ENCODE measurements at regions not wholly inside any gene's neighbourhood (a gene's known extent, or its start where the extent isn't known, plus 50 kb on each side); places are given as distances from the start of the nearest gene placed in this dataset.

- H3K36me3 ChIP-seq (ENCODE audit: control insufficient read depth, insufficient read depth, low read length), result no peaks in the 10 kb centered on the region
- no peak for TF ChIP-seq CTCF (IDR thresholded peaks at IDR 0.05; ENCODE audit: insufficient read depth, low read length, poor library complexity, severe bottlenecking)
- no peak for DNase-seq (ENCODE audit: extremely low read depth, insufficient read length)
- H3K27me3 ChIP-seq (replicated peaks; ENCODE audit: control insufficient read depth, insufficient read depth, low read length), result no peaks in the 10 kb centered on the region
- H3K4me3 ChIP-seq (replicated peaks; ENCODE audit: low read depth, low read length), result no peak overlapping the region
Observed at GRCh38 chr13:106362707-106363106, 172.8 kb downstream of the EFNB2 start.

- TF ChIP-seq CTCF (IDR thresholded peaks at IDR 0.05; ENCODE audit: insufficient read depth, low read length, poor library complexity, severe bottlenecking), result no peak
- no peaks in the 10 kb centered on the region for H3K36me3 ChIP-seq (ENCODE audit: control insufficient read depth, insufficient read depth, low read length)
- no peaks in the 10 kb centered on the region for H3K27me3 ChIP-seq (replicated peaks; ENCODE audit: control insufficient read depth, insufficient read depth, low read length)
- no peak for DNase-seq (ENCODE audit: extremely low read depth, insufficient read length)
- H3K4me3 ChIP-seq (replicated peaks; ENCODE audit: low read depth, low read length), result no peak overlapping the region
Observed at GRCh38 chr13:106361621-106362020, 173.8 kb downstream of the EFNB2 start.

GRCh38 chr13:106357198-106357597 lies 178.3 kb downstream of the EFNB2 start:
- DNase-seq (ENCODE audit: extremely low read depth, insufficient read length), result no peak
- no peak overlapping the region for H3K4me3 ChIP-seq (replicated peaks; ENCODE audit: low read depth, low read length)
- H3K27me3 ChIP-seq (replicated peaks; ENCODE audit: control insufficient read depth, insufficient read depth, low read length), result no peaks in the 10 kb centered on the region
- no peak for TF ChIP-seq CTCF (IDR thresholded peaks at IDR 0.05; ENCODE audit: insufficient read depth, low read length, poor library complexity, severe bottlenecking)
- H3K36me3 ChIP-seq (ENCODE audit: control insufficient read depth, insufficient read depth, low read length), result no peaks in the 10 kb centered on the region

- Histone ChIP-seq H3K36me3 (ENCODE audit: control insufficient read depth, insufficient read depth, low read length) (no peaks in the 10 kb centered on the region), H3K27me3 (replicated peaks; ENCODE audit: control insufficient read depth, insufficient read depth, low read length) (no peaks in the 10 kb centered on the region), H3K4me3 (replicated peaks; ENCODE audit: low read depth, low read length) (no peak overlapping the region)
- DNase-seq (ENCODE audit: extremely low read depth, insufficient read length), result no peak
- no peak for TF ChIP-seq CTCF (IDR thresholded peaks at IDR 0.05; ENCODE audit: insufficient read depth, low read length, poor library complexity, severe bottlenecking)
Observed at GRCh38 chr13:106355866-106356265, 179.6 kb downstream of the EFNB2 start.

- Histone ChIP-seq H3K27me3 (replicated peaks; ENCODE audit: control insufficient read depth, insufficient read depth, low read length) (no peaks in the 10 kb centered on the region), H3K4me3 (replicated peaks; ENCODE audit: low read depth, low read length) (no peak overlapping the region), H3K36me3 (ENCODE audit: control insufficient read depth, insufficient read depth, low read length) (no peaks in the 10 kb centered on the region)
- no peak for DNase-seq (ENCODE audit: extremely low read depth, insufficient read length)
- TF ChIP-seq CTCF (IDR thresholded peaks at IDR 0.05; ENCODE audit: insufficient read depth, low read length, poor library complexity, severe bottlenecking), result no peak
Observed at GRCh38 chr13:106354961-106355360, 180.5 kb downstream of the EFNB2 start.

- H3K27me3 ChIP-seq (replicated peaks; ENCODE audit: control insufficient read depth, insufficient read depth, low read length), result no peaks in the 10 kb centered on the region
- TF ChIP-seq CTCF (IDR thresholded peaks at IDR 0.05; ENCODE audit: insufficient read depth, low read length, poor library complexity, severe bottlenecking), result no peak
- H3K4me3 ChIP-seq (replicated peaks; ENCODE audit: low read depth, low read length), result no peak overlapping the region
Observed at GRCh38 chr13:106352850-106353249, 182.6 kb downstream of the EFNB2 start.

More at GRCh38 chr13:106352850-106353249, 182.6 kb downstream of the EFNB2 start:
- H3K36me3 ChIP-seq (ENCODE audit: control insufficient read depth, insufficient read depth, low read length), result no peaks in the 10 kb centered on the region
- no peak for DNase-seq (ENCODE audit: extremely low read depth, insufficient read length)
